ENCODE measurements at regions not wholly inside any gene's neighbourhood (a gene's known extent, or its start where the extent isn't known, plus 50 kb on each side); places are given as distances from the start of the nearest gene placed in this dataset.

DNA sequence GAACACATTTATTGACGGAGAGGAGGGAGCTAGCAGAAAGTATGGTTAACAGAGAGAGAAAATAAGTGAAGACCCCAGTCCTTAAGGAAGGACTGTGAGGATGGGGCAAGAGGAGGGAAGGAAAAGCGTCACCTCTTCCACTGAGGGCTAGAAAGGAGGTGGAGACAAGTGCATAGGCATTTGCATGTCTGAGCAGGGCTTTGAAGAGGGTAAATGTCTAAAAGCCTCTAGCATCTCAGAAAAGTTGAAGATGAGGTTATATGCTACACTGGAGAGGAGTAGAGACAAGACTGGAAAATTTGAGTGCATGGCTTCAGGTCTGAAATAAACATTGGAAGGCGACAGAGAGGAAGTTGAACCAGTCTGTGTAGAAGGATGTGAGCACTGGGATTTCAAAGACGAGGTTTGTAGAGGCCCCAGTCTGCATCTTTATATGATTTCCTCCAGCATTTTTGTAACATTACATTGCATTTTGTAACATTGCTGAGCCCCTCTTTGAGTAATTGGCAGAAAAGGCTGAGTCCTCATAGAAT, 98.5 kb upstream of the IFNG-AS1 start:
- TF ChIP-seq, protein P1, sequence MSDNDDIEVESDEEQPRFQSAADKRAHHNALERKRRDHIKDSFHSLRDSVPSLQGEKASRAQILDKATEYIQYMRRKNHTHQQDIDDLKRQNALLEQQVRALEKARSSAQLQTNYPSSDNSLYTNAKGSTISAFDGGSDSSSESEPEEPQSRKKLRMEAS (IDR thresholded peaks at IDR 0.05; ENCODE audit: insufficient read depth, insufficient read length), result no peak
- TF ChIP-seq EZH2 (IDR thresholded peaks at IDR 0.05; ENCODE audit: borderline replicate concordance, low read depth, low read length, severe bottlenecking) (no peak), FOS (IDR thresholded peaks at IDR 0.05; ENCODE audit: borderline replicate concordance, insufficient read depth, low read length) (no peak), POLR2AphosphoS5 (IDR thresholded peaks at IDR 0.05; ENCODE audit: insufficient read depth, low read depth, low read length) (no peak), MYC (IDR thresholded peaks at IDR 0.05; ENCODE audit: low read depth, low read length) (no peak), GATA2 (IDR thresholded peaks at IDR 0.05; ENCODE audit: insufficient read depth, insufficient read length, low read depth, low read length) (no peak), JUN (IDR thresholded peaks at IDR 0.05; ENCODE audit: borderline replicate concordance, insufficient read depth, insufficient read length, low read depth) (no peak), POLR2A (IDR thresholded peaks at IDR 0.05; ENCODE audit: low read depth, low read length) (no peak)
- TF ChIP-seq, protein P2, sequence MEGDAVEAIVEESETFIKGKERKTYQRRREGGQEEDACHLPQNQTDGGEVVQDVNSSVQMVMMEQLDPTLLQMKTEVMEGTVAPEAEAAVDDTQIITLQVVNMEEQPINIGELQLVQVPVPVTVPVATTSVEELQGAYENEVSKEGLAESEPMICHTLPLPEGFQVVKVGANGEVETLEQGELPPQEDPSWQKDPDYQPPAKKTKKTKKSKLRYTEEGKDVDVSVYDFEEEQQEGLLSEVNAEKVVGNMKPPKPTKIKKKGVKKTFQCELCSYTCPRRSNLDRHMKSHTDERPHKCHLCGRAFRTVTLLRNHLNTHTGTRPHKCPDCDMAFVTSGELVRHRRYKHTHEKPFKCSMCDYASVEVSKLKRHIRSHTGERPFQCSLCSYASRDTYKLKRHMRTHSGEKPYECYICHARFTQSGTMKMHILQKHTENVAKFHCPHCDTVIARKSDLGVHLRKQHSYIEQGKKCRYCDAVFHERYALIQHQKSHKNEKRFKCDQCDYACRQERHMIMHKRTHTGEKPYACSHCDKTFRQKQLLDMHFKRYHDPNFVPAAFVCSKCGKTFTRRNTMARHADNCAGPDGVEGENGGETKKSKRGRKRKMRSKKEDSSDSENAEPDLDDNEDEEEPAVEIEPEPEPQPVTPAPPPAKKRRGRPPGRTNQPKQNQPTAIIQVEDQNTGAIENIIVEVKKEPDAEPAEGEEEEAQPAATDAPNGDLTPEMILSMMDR (IDR thresholded peaks at IDR 0.05; ENCODE audit: extremely low read depth in 1 of 2, insufficient read depth in 1 of 2, low read depth in 1 of 2, low read length in 2 of 2), result no peak
- no peaks in the 10 kb centered on the region for H3K27me3 ChIP-seq (ENCODE audit: control insufficient read depth in 2 of 2, insufficient read depth in 2 of 2, low read length in 2 of 2)
- H3K27ac ChIP-seq (ENCODE audit: insufficient read depth, low read depth, low read length), result no peak overlapping the region
- no peak overlapping the region for H3K4me2 ChIP-seq (ENCODE audit: insufficient read depth, low read length)
- H3K9ac ChIP-seq (replicated peaks; ENCODE audit: extremely low read depth, insufficient read depth, low read length), result no peak overlapping the region
- POLR2A ChIA-PET, result no interaction called here
- H2AFZ ChIP-seq (ENCODE audit: low read depth, low read length), result no peak overlapping the region
- dilution Hi-C loops (cut with MboI; ENCODE audit: extremely low pct_ligation_motif_present, low sequenced_read_pairs), result no loop called here
- H3K4me1 ChIP-seq (ENCODE audit: control insufficient read depth, extremely low read depth, insufficient read depth, low read length), result no peaks in the 10 kb centered on the region
- DNase-seq (ENCODE audit: low read depth, low spot score), result no peak
- no peak for FAIRE-seq
- CTCF ChIA-PET, result no interaction called here
- H3K4me3 ChIP-seq (replicated peaks in 1 of 3; ENCODE audit: insufficient read depth in 1 of 3, low read depth in 1 of 3, low read length in 3 of 3), result no peak overlapping the region
- H3K36me3 ChIP-seq (ENCODE audit: control insufficient read depth in 2 of 2, extremely low read depth in 1 of 2, insufficient read depth in 2 of 2, low read length in 2 of 2), result no peaks in the 10 kb centered on the region
- H3K79me2 ChIP-seq (ENCODE audit: control insufficient read depth, insufficient read depth, low read length), result no peaks in the 10 kb centered on the region
- no TSS peak for BruUV-seq (replicated peaks)
- intact Hi-C loops (cut with micrococcal nuclease), result no loop called here
- no peaks in the 10 kb centered on the region for H3K9me3 ChIP-seq (replicated peaks; ENCODE audit: control insufficient read depth, insufficient read depth, low read length)
- no peaks in the 10 kb centered on the region for H3K9me1 ChIP-seq (replicated peaks; ENCODE audit: control insufficient read depth, extremely low read depth, insufficient read depth, low read length)
- H4K20me1 ChIP-seq (replicated peaks; ENCODE audit: control insufficient read depth, extremely low read depth, insufficient read depth, low read length), result no peaks in the 10 kb centered on the region
